ENCODE measurements at regions not wholly inside any gene's neighbourhood (a gene's known extent, or its start where the extent isn't known, plus 50 kb on each side); places are given as distances from the start of the nearest gene placed in this dataset.

DNA sequence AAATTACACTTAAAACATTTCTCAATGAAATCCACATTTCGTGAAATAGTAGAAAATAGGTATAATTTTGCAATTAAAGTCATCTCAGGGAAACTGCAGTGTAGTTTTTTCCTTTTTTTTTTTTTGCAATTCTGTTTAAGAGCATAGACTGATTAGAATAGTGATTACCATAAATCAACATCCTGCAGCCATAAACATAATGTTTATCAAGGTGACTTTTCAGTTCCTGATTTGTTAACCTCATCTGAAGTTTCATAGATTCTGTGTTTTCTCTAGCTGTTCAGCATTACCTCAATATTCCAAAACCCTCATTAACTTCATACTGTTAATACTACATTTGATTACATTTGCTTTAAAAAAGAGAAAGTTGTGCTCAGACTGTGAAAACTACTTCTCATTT lies 286.3 kb upstream of the DACH1 start:
- Histone ChIP-seq H3K4me1 (ENCODE audit: control insufficient read depth, insufficient read depth, low read length) (peaks cover 10% of the 10 kb centered on the region), H3K4me2 (ENCODE audit: low read length) (no peak overlapping the region), H3K4me3 (ENCODE audit: low read length) (no peak overlapping the region), H3K9me3 (replicated peaks; ENCODE audit: low read length) (no peaks in the 10 kb centered on the region), H3K27me3 (ENCODE audit: control insufficient read depth, insufficient read depth, low read length) (no peaks in the 10 kb centered on the region), H3K36me3 (ENCODE audit: insufficient read depth, low read length) (no peaks in the 10 kb centered on the region), H3K9ac (ENCODE audit: low read depth, low read length) (no peak overlapping the region)

DNA sequence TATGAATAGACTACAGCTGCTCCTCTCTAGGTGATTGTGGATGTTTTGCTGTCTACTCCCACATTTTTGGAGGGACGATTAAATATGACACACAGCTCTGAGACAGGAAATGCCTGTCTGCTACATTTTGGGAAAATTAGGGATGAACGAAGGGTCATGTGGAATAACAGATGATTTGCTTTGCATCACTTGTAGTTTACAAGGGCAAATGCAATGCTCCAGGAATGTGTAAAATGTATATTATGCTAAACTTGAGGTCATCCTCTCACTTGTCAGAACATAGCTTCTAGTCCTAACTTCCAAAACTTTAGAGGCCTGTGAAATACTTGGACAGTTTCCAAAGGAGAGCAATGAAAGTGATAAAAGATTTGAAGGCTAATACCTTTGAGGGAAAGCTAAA lies 284.2 kb upstream of the DACH1 start:
- H3K27me3 ChIP-seq (ENCODE audit: control insufficient read depth, insufficient read depth, low read length), result no peaks in the 10 kb centered on the region
- no peaks in the 10 kb centered on the region for H3K9me3 ChIP-seq (replicated peaks; ENCODE audit: low read length)
- H3K4me2 ChIP-seq (ENCODE audit: low read length), result no peak overlapping the region
- H3K9ac ChIP-seq (ENCODE audit: low read depth, low read length), result no peak overlapping the region
- H3K4me1 ChIP-seq (ENCODE audit: control insufficient read depth, insufficient read depth, low read length), result peaks cover 10% of the 10 kb centered on the region
- H3K36me3 ChIP-seq (ENCODE audit: insufficient read depth, low read length), result no peaks in the 10 kb centered on the region
- no peak overlapping the region for H3K4me3 ChIP-seq (ENCODE audit: low read length)

DNA sequence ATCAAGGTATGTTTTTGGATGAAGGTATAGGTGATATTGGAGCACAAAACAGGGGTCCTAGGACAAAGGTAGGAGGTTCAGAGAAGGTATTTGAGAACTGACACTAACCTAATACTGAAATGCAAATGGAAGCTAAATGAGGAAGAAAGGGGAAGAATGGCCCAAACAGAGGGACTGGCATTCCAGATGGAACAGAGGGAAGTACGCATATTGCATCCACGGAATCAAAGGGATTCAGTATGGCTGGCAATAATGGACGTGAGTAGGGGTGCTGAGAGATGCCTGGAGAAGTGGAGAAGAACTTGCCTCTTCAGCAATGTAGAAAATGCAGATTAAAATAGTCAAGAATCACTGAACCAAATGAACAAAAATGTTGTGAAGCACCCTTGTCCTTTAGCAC lies 283.5 kb upstream of the DACH1 start:
- Histone ChIP-seq H3K4me3 (ENCODE audit: low read length) (no peak overlapping the region), H3K36me3 (ENCODE audit: insufficient read depth, low read length) (no peaks in the 10 kb centered on the region)

DNA sequence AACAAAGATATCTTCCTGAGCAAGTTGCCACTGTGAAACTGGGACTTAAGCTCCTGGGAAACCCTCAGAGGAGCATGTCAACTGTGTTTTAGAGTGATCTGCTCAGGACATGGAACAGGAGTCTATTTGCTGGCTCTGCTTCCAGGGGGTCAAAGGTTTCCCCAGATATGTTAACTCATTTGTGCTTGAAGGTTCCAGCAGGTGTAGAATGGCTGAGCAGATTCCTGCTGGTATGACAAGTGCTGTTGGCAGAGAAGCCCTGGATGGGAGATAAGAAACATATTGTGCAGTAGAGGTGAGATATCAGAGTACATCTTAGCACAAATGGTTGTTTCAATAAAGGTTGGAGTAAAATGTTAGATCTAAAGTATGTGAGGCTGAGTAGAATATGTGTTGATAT lies 282.7 kb upstream of the DACH1 start:
- Histone ChIP-seq H3K27me3 (ENCODE audit: control insufficient read depth, insufficient read depth, low read length) (no peaks in the 10 kb centered on the region), H3K4me2 (ENCODE audit: low read length) (no peak overlapping the region), H3K4me3 (ENCODE audit: low read length) (no peak overlapping the region), H3K36me3 (ENCODE audit: insufficient read depth, low read length) (no peaks in the 10 kb centered on the region), H3K9me3 (replicated peaks; ENCODE audit: low read length) (no peaks in the 10 kb centered on the region), H3K4me1 (ENCODE audit: control insufficient read depth, insufficient read depth, low read length) (peaks cover 10% of the 10 kb centered on the region), H3K9ac (ENCODE audit: low read depth, low read length) (no peak overlapping the region)

More for the DNA sequence above, 283.5 kb upstream of the DACH1 start:
- peaks cover 10% of the 10 kb centered on the region for H3K4me1 ChIP-seq (ENCODE audit: control insufficient read depth, insufficient read depth, low read length)
- no peak overlapping the region for H3K9ac ChIP-seq (ENCODE audit: low read depth, low read length)
- no peaks in the 10 kb centered on the region for H3K9me3 ChIP-seq (replicated peaks; ENCODE audit: low read length)
- no peaks in the 10 kb centered on the region for H3K27me3 ChIP-seq (ENCODE audit: control insufficient read depth, insufficient read depth, low read length)
- no peak overlapping the region for H3K4me2 ChIP-seq (ENCODE audit: low read length)

DNA sequence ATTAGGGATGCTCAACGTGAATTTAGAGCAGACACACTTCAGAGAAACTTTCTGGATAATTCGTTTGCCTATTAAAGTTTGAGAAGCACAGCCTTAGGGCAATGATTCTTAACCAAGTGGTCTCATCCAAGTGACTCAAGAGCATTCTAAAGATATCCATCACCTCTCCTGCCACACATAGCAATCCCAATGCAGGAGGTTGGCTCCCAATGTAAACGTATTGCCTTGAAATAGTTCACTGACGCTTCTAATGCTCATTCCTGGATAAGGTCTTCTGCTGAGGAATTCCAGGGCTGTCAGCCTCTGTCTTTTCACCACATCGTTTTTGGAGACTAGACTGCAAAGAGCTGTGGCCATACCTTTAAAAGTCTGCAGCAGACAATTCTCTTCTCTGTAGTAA lies 279.8 kb upstream of the DACH1 start:
- Histone ChIP-seq H3K27me3 (ENCODE audit: control insufficient read depth, insufficient read depth, low read length) (no peaks in the 10 kb centered on the region), H3K4me1 (ENCODE audit: control insufficient read depth, insufficient read depth, low read length) (peaks cover 10% of the 10 kb centered on the region), H3K9ac (ENCODE audit: low read depth, low read length) (no peak overlapping the region), H3K36me3 (ENCODE audit: insufficient read depth, low read length) (no peaks in the 10 kb centered on the region), H3K4me2 (ENCODE audit: low read length) (no peak overlapping the region), H3K9me3 (replicated peaks; ENCODE audit: low read length) (no peaks in the 10 kb centered on the region), H3K4me3 (ENCODE audit: low read length) (no peak overlapping the region)

DNA sequence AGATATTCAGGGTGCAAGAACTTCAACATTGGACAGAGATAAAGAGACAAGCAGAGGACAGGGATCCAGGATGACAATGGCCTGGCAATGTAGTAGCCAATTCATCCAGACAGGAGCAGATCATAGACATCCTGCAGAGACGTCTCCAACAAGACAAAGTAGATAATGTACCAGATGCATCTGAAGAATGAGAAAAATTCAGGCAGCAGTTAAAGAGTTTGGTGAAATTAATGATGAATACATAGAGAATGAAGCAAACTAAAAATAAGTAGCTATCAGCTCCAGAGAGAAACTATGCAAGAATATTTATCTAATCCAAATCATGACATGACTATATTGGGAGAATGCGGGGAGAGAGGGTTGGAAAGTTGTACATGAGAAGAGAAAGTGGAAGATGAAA lies 278.4 kb upstream of the DACH1 start:
- Histone ChIP-seq H3K9me3 (replicated peaks; ENCODE audit: low read length) (no peaks in the 10 kb centered on the region), H3K4me1 (ENCODE audit: control insufficient read depth, insufficient read depth, low read length) (no peaks in the 10 kb centered on the region), H3K27me3 (ENCODE audit: control insufficient read depth, insufficient read depth, low read length) (no peaks in the 10 kb centered on the region), H3K4me2 (ENCODE audit: low read length) (no peak overlapping the region), H3K4me3 (ENCODE audit: low read length) (no peak overlapping the region), H3K9ac (ENCODE audit: low read depth, low read length) (no peak overlapping the region), H3K36me3 (ENCODE audit: insufficient read depth, low read length) (no peaks in the 10 kb centered on the region)

DNA sequence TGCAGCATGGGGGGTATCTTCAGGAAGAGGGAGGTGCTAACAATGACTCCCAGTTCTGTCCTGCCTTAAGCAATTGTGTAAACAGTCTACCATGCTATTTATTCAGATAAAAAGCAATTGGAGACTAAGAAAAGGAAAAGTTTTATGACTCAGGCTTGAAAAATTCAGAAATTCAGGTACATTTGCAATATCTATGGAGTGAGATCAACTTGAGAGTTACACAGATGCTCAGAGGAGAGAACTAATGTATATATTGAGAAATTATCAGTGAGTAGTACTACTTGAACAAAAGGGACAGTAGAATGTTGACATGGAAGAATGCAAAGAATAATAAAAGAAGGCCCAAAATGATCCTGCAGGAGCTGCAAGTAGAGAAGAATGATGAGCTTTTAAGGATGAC lies 277.6 kb upstream of the DACH1 start:
- H3K4me1 ChIP-seq (ENCODE audit: control insufficient read depth, insufficient read depth, low read length), result no peaks in the 10 kb centered on the region
- H3K4me2 ChIP-seq (ENCODE audit: low read length), result no peak overlapping the region
- no peaks in the 10 kb centered on the region for H3K9me3 ChIP-seq (replicated peaks; ENCODE audit: low read length)
- no peak overlapping the region for H3K9ac ChIP-seq (ENCODE audit: low read depth, low read length)
- H3K36me3 ChIP-seq (ENCODE audit: insufficient read depth, low read length), result no peaks in the 10 kb centered on the region
- no peak overlapping the region for H3K4me3 ChIP-seq (ENCODE audit: low read length)
- H3K27me3 ChIP-seq (ENCODE audit: control insufficient read depth, insufficient read depth, low read length), result no peaks in the 10 kb centered on the region

DNA sequence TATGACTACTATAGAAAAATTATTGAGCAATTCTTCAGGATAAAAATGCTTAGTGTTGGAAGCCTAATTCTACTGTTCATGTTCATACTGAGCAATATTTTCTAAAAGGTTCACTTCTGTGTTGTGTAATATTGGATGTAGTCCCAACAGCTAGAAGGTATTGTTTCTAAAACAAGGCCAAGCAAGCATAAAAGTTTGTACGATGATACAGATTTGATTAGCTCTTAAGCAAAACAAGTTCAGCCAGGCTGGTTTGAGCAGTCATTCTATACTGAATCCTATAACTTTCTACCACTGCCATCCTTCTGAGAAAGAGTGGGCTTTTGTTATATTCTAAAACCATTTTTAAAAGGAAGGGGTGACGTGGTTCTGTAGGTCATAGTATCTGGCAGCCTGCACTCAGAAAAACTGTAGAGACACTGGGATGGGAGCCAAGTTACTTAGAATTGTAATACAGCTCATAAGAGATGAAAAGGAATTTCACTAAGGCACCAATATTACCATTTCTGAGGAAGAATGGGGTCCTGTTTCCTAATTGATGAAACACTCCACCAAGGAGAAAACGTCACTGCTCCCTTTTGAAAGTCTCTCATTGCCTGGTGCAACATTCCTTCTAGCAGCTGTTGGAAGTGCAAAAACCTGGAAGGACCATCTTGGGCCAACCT lies 275.0 kb upstream of the DACH1 start:
- H3K4me3 ChIP-seq (ENCODE audit: low read length), result no peak overlapping the region
- H3K27me3 ChIP-seq (ENCODE audit: control insufficient read depth, insufficient read depth, low read length), result no peaks in the 10 kb centered on the region
- no peaks in the 10 kb centered on the region for H3K4me1 ChIP-seq (ENCODE audit: control insufficient read depth, insufficient read depth, low read length)
- H3K4me2 ChIP-seq (ENCODE audit: low read length), result no peak overlapping the region
- no peaks in the 10 kb centered on the region for H3K36me3 ChIP-seq (ENCODE audit: insufficient read depth, low read length)
- no peaks in the 10 kb centered on the region for H3K9me3 ChIP-seq (replicated peaks; ENCODE audit: low read length)
- H3K9ac ChIP-seq (ENCODE audit: low read depth, low read length), result no peak overlapping the region

DNA sequence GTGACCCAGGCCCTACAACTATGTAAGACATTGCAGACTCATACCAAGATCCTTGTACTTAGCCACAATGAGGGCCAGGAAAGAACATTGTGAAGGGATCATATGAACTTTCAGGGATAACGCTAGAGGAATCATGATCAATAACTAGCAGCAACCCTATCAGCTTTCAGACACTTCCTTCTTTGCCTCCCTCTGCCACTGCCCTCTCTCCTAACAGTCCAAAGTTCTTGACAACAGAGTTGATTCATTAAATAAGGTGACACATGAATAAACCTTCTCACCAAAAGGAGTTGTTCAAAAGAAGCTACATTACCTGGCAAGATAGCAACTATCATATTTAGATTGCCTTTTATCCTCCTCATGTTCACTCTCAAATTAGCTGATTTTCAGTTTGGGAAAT lies 272.2 kb upstream of the DACH1 start:
- no peak overlapping the region for H3K4me2 ChIP-seq (ENCODE audit: low read length)
- no peaks in the 10 kb centered on the region for H3K36me3 ChIP-seq (ENCODE audit: insufficient read depth, low read length)
- H3K4me3 ChIP-seq (ENCODE audit: low read length), result no peak overlapping the region
- H3K9me3 ChIP-seq (replicated peaks; ENCODE audit: low read length), result no peaks in the 10 kb centered on the region
- H3K4me1 ChIP-seq (ENCODE audit: control insufficient read depth, insufficient read depth, low read length), result no peaks in the 10 kb centered on the region
- no peak overlapping the region for H3K9ac ChIP-seq (ENCODE audit: low read depth, low read length)
- H3K27me3 ChIP-seq (ENCODE audit: control insufficient read depth, insufficient read depth, low read length), result no peaks in the 10 kb centered on the region

DNA sequence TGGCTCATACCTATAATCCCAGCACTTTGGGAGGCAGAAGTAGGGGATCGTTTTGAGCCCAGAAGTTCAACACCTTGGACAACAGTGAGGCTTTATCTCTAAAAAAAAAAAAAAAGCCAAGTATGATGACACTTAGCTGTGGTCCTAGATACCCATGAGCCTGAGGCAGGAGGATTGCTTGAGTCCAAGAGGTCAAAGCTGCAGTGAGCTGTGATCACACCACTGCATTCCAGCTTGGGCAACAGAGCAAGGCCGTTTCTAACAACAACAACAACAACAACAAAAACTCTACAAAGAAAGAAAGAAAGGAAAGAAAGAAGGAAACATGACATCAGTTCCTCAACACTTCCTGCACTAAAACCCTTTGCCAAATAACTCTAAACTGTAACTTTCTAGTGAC lies 265.1 kb upstream of the DACH1 start:
- Histone ChIP-seq H3K4me2 (ENCODE audit: low read length) (no peak overlapping the region), H3K9me3 (replicated peaks; ENCODE audit: low read length) (no peaks in the 10 kb centered on the region), H3K9ac (ENCODE audit: low read depth, low read length) (no peak overlapping the region), H3K27me3 (ENCODE audit: control insufficient read depth, insufficient read depth, low read length) (no peaks in the 10 kb centered on the region), H3K4me1 (ENCODE audit: control insufficient read depth, insufficient read depth, low read length) (peaks cover under 1% of the 10 kb centered on the region), H3K4me3 (ENCODE audit: low read length) (no peak overlapping the region), H3K36me3 (ENCODE audit: insufficient read depth, low read length) (no peaks in the 10 kb centered on the region)

DNA sequence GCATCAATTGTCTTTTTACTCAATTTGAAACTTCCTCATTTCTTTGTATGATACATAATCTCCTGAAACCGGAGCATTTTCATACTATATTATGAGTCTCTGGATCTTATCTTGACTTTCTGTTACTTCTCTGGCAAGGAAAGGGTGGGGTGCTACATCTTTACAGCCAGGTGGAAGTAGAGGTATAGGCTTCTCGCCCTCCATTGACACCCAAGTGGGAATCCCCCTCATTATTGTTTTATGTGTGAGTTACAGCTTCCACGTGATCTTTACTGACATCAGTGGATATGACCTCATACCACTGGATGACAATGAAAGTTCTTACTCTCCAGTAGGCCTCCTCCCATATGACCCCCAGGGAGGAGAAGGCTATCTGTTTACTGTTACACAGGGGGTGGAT lies 262.1 kb upstream of the DACH1 start:
- no peaks in the 10 kb centered on the region for H3K27me3 ChIP-seq (ENCODE audit: control insufficient read depth, insufficient read depth, low read length)
- no peaks in the 10 kb centered on the region for H3K9me3 ChIP-seq (replicated peaks; ENCODE audit: low read length)
- H3K36me3 ChIP-seq (ENCODE audit: insufficient read depth, low read length), result no peaks in the 10 kb centered on the region
- H3K4me1 ChIP-seq (ENCODE audit: control insufficient read depth, insufficient read depth, low read length), result peaks cover 9% of the 10 kb centered on the region
- H3K9ac ChIP-seq (ENCODE audit: low read depth, low read length), result no peak overlapping the region
- H3K4me3 ChIP-seq (ENCODE audit: low read length), result no peak overlapping the region
- H3K4me2 ChIP-seq (ENCODE audit: low read length), result no peak overlapping the region

DNA sequence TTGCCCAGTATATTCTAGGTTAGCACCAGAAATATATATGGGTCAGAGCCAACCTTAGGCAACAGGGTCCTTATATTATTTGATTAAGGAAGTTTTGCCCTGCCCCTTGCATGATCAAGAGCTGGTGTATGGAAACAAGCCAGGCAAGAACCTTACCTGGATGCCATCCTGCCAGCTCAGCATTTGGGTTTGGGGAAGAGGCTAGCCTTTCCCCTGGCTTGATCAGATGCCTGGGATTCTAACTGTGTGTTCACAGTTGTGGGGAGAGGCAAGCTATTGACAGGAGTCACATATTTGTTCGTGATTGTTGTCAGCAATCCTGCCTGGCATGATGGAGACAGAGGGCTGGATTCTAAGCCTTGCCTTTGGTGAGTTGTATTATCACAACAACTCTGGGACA lies 260.0 kb upstream of the DACH1 start:
- H3K4me2 ChIP-seq (ENCODE audit: low read length), result no peak overlapping the region
- H3K36me3 ChIP-seq (ENCODE audit: insufficient read depth, low read length), result no peaks in the 10 kb centered on the region
- H3K9ac ChIP-seq (ENCODE audit: low read depth, low read length), result no peak overlapping the region
- no peaks in the 10 kb centered on the region for H3K27me3 ChIP-seq (ENCODE audit: control insufficient read depth, insufficient read depth, low read length)
- H3K4me1 ChIP-seq (ENCODE audit: control insufficient read depth, insufficient read depth, low read length), result peaks cover 9% of the 10 kb centered on the region
- no peaks in the 10 kb centered on the region for H3K9me3 ChIP-seq (replicated peaks; ENCODE audit: low read length)
- H3K4me3 ChIP-seq (ENCODE audit: low read length), result no peak overlapping the region
